Type B pancreatic cell (in vitro differentiated cells): ENCODE measurements at regions not wholly inside any gene's neighbourhood (a gene's known extent, or its start where the extent isn't known, plus 50 kb on each side); places are given as distances from the start of the nearest gene placed in this dataset.

ENCODE experiments used
- DNase-seq: peaks from one replicate; pipeline ENCODE4 v3.0.0; 2021; ENCODE audit warnings: mixed read lengths; ENCODE audit not compliant: unreplicated experiment; ENCODE audit errors: extremely low spot score
- H3K27ac Mint-ChIP-seq: 2 replicates; pipeline ENCODE4 v1.8.0; 2021; ENCODE audit warnings: mild to moderate bottlenecking, mixed read lengths
- H3K27me3 Mint-ChIP-seq: 2 replicates; pipeline ENCODE4 v1.8.0; 2021; ENCODE audit warnings: mixed read lengths
- H3K36me3 Mint-ChIP-seq: 2 replicates; pipeline ENCODE4 v1.8.0; 2021; ENCODE audit warnings: mixed read lengths
- H3K4me1 Mint-ChIP-seq: one replicate; pipeline ENCODE4 v1.8.0; 2021; ENCODE audit warnings: mixed read lengths; ENCODE audit not compliant: unreplicated experiment
- H3K4me3 Mint-ChIP-seq: 2 replicates; pipeline ENCODE4 v1.8.0; 2021; ENCODE audit warnings: mild to moderate bottlenecking, mixed read lengths
- H3K9me3 Mint-ChIP-seq: 2 replicates; pipeline ENCODE4 v1.8.0; 2021; ENCODE audit warnings: mixed read lengths
- CTCF ChIP-seq: fragments of 200-600 bp; sonication (generic); conservative IDR thresholded peaks from 2 replicates; pipeline ENCODE4 v1.5.0; 2021; ENCODE audit warnings: antibody characterized with exemption, mild to moderate bottlenecking

GRCh38 chr3:112746675-112747280 lies 99.9 kb downstream of the CD200R1L start:
- TF ChIP-seq CTCF: no peak
- Mint-ChIP-seq H3K4me1 (peaks cover 41% of the 10 kb centered on the region), H3K4me3 (peak overlapping the region; percentile 10), H3K27ac (peak overlapping the region; percentile 79), H3K27me3 (no peaks in the 10 kb centered on the region), H3K9me3 (peaks cover 5% of the 10 kb centered on the region), H3K36me3 (peaks cover 3% of the 10 kb centered on the region)
- no peak for DNase-seq

GRCh38 chr3:112745567-112746248 lies 101.0 kb downstream of the CD200R1L start:
- H3K27me3 Mint-ChIP-seq: no peaks in the 10 kb centered on the region
- H3K4me1 Mint-ChIP-seq: peaks cover 35% of the 10 kb centered on the region
- no peak overlapping the region for H3K4me3 Mint-ChIP-seq
- no peaks in the 10 kb centered on the region for H3K36me3 Mint-ChIP-seq
- no peak for TF ChIP-seq CTCF
- H3K9me3 Mint-ChIP-seq: peaks cover 4% of the 10 kb centered on the region
- no peak for DNase-seq
- no peak overlapping the region for H3K27ac Mint-ChIP-seq

- no peak overlapping the region for H3K4me3 Mint-ChIP-seq
- no peak for TF ChIP-seq CTCF
- no peaks in the 10 kb centered on the region for H3K27me3 Mint-ChIP-seq
- no peak for DNase-seq
- H3K4me1 Mint-ChIP-seq: peaks cover 35% of the 10 kb centered on the region
- H3K27ac Mint-ChIP-seq: no peak overlapping the region
- no peaks in the 10 kb centered on the region for H3K36me3 Mint-ChIP-seq
- H3K9me3 Mint-ChIP-seq: peaks cover 4% of the 10 kb centered on the region
Observed at GRCh38 chr3:112744825-112745566, 101.7 kb downstream of the CD200R1L start.

- H3K36me3 Mint-ChIP-seq: no peaks in the 10 kb centered on the region
- H3K27me3 Mint-ChIP-seq: no peaks in the 10 kb centered on the region
- H3K4me1 Mint-ChIP-seq: peaks cover 32% of the 10 kb centered on the region
- no peak for TF ChIP-seq CTCF
- DNase-seq: no peak
- H3K9me3 Mint-ChIP-seq: peaks cover 4% of the 10 kb centered on the region
- no peak overlapping the region for H3K27ac Mint-ChIP-seq
- no peak overlapping the region for H3K4me3 Mint-ChIP-seq
Observed at GRCh38 chr3:112744106-112744505, 102.6 kb downstream of the CD200R1L start.

GRCh38 chr3:112742934-112743333 lies 102.0 kb upstream of the CCDC80 start:
- Mint-ChIP-seq H3K36me3 (no peaks in the 10 kb centered on the region), H3K9me3 (peaks cover 4% of the 10 kb centered on the region), H3K27me3 (no peaks in the 10 kb centered on the region), H3K4me1 (peaks cover 29% of the 10 kb centered on the region), H3K4me3 (no peak overlapping the region), H3K27ac (no peak overlapping the region)
- DNase-seq: no peak
- no peak for TF ChIP-seq CTCF
